ENCODE measurements at regions not wholly inside any gene's neighbourhood (a gene's known extent, or its start where the extent isn't known, plus 50 kb on each side); places are given as distances from the start of the nearest gene placed in this dataset.
"Not testable (repeated sequence)": the region's sequence is repeated elsewhere in the genome, so short reads cannot be mapped to it uniquely, and the experiment has no call there.

- H3K27me3 ChIP-seq: no peaks in the 10 kb centered on the region
- no peak for DNase-seq
- H3K27ac ChIP-seq: no peak overlapping the region
- ATAC-seq: no peak
- no peaks in the 10 kb centered on the region for H3K36me3 ChIP-seq (replicated peaks in 1 of 2; ENCODE audit: insufficient read depth in 1 of 2, low read depth in 2 of 2)
- intact Hi-C loops (cut with DNase I): no loop called here
- TF ChIP-seq CTCF (IDR thresholded peaks at IDR 0.05): no peak
- no peak for TF ChIP-seq POLR2A (IDR thresholded peaks at IDR 0.05)
- no peak overlapping the region for H3K4me3 ChIP-seq
- 65 to 71% methylated on average over 1 of the region's 1 CpG for WGBS, 2 donors
- no peaks in the 10 kb centered on the region for H3K4me1 ChIP-seq
- no peaks in the 10 kb centered on the region for H3K9me3 ChIP-seq
These were observed 183.4 kb upstream of the ERBB4 start for GRCh38 chr2:212722046-212722445.

GRCh38 chr2:212721026-212721451 lies 182.4 kb upstream of the ERBB4 start:
- DNase-seq (no peak), ATAC-seq (no peak)
- Histone ChIP-seq H3K9me3 (no peaks in the 10 kb centered on the region), H3K36me3 (replicated peaks in 1 of 2; ENCODE audit: insufficient read depth in 1 of 2, low read depth in 2 of 2) (no peaks in the 10 kb centered on the region), H3K27me3 (no peaks in the 10 kb centered on the region), H3K27ac (no peak overlapping the region), H3K4me3 (no peak overlapping the region), H3K4me1 (no peaks in the 10 kb centered on the region)
- TF ChIP-seq POLR2A (IDR thresholded peaks at IDR 0.05) (no peak), CTCF (IDR thresholded peaks at IDR 0.05) (no peak)
- intact Hi-C loops (cut with DNase I): no loop called here
- WGBS, 2 donors: 87 to 90% methylated on average over 21 to 26 of the region's 38 CpGs

- H3K27me3 ChIP-seq; DNase-seq; ATAC-seq; H3K27ac ChIP-seq; H3K4me1 ChIP-seq; H3K36me3 ChIP-seq (replicated peaks in 1 of 2; ENCODE audit: insufficient read depth in 1 of 2, low read depth in 2 of 2); H3K4me3 ChIP-seq; H3K9me3 ChIP-seq; intact Hi-C loops (cut with DNase I): not testable (repeated sequence)
- WGBS, 2 donors: 35 to 45% methylated on average over 1 of the region's 1 CpG
These were observed 176.8 kb upstream of the ERBB4 start for GRCh38 chr2:212715411-212715810.

- Histone ChIP-seq H3K4me3 (no peak overlapping the region), H3K9me3 (no peaks in the 10 kb centered on the region), H3K36me3 (replicated peaks in 1 of 2; ENCODE audit: insufficient read depth in 1 of 2, low read depth in 2 of 2) (no peaks in the 10 kb centered on the region), H3K27ac (no peak overlapping the region), H3K27me3 (no peaks in the 10 kb centered on the region), H3K4me1 (no peaks in the 10 kb centered on the region)
- intact Hi-C loops (cut with DNase I): no loop called here
- DNase-seq (no peak), ATAC-seq (no peak)
- TF ChIP-seq POLR2A (IDR thresholded peaks at IDR 0.05): no peak
- no peak for TF ChIP-seq CTCF (IDR thresholded peaks at IDR 0.05)
- 8 to 12% methylated on average over 1 of the region's 1 CpG for WGBS, 2 donors
These were observed 175.1 kb upstream of the ERBB4 start for GRCh38 chr2:212713681-212714080.

DNA sequence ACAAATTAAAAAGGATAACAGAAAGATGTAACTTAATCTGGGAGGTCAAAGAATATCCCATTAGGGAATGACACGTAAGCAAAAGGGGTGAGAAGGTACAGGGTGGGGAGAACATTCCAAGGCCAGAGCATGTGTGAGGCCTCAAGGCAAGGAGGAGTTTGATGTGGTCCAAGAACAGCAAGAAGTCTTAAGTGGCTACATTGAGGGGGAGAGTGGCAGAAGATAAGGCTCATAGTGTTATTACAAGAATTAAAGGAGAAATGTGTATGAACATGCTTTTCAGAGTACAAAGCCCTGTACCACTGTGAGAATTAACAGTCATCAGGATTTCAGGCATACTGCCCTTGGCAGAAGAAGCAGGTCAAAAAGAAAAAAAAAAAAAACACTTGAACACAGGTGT lies 174.4 kb upstream of the ERBB4 start:
- DNase-seq: no peak
- 41 to 61% methylated on average over 1 of the region's 1 CpG for WGBS, 2 donors
- TF ChIP-seq CTCF (IDR thresholded peaks at IDR 0.05) (no peak), POLR2A (IDR thresholded peaks at IDR 0.05) (no peak)
- ATAC-seq: no peak
- H3K27ac ChIP-seq: no peak overlapping the region
- intact Hi-C loops (cut with DNase I): no loop called here
- H3K4me3 ChIP-seq: no peak overlapping the region
- H3K36me3 ChIP-seq (replicated peaks in 1 of 2; ENCODE audit: insufficient read depth in 1 of 2, low read depth in 2 of 2): no peaks in the 10 kb centered on the region
- H3K4me1 ChIP-seq: no peaks in the 10 kb centered on the region
- no peaks in the 10 kb centered on the region for H3K27me3 ChIP-seq
- H3K9me3 ChIP-seq: no peaks in the 10 kb centered on the region
